ENCODE measurements at regions not wholly inside any gene's neighbourhood (a gene's known extent, or its start where the extent isn't known, plus 50 kb on each side); places are given as distances from the start of the nearest gene placed in this dataset.

- DNase-seq (ENCODE audit: low read depth), result no peak
Measured at GRCh38 chr6:163831736-163832135, 417.2 kb downstream of the QKI start.

- DNase-seq (ENCODE audit: low read depth), result no peak
Measured at GRCh38 chr6:163830641-163831040, 416.1 kb downstream of the QKI start.

- no peak for DNase-seq (ENCODE audit: low read depth)
Measured at GRCh38 chr6:163828038-163828795, 413.7 kb downstream of the QKI start.

GRCh38 chr6:163827143-163827542 is 412.6 kb downstream of the QKI start:
- DNase-seq (ENCODE audit: low read depth), result no peak

GRCh38 chr6:163826629-163827028 is 412.1 kb downstream of the QKI start:
- no peak for DNase-seq (ENCODE audit: low read depth)

- DNase-seq (ENCODE audit: low read depth), result no peak
Measured at GRCh38 chr6:163825033-163825432, 410.5 kb downstream of the QKI start.

- no peak for DNase-seq (ENCODE audit: low read depth)
Measured at GRCh38 chr6:163823577-163823976, 409.1 kb downstream of the QKI start.

- no peak for DNase-seq (ENCODE audit: low read depth)
Measured at GRCh38 chr6:163820745-163821458, 406.4 kb downstream of the QKI start.

- DNase-seq (ENCODE audit: low read depth), result no peak
Measured at GRCh38 chr6:163820171-163820570, 405.7 kb downstream of the QKI start.

GRCh38 chr6:163818719-163819118 is 404.2 kb downstream of the QKI start:
- no peak for DNase-seq (ENCODE audit: low read depth)

GRCh38 chr6:163816441-163816840 is 401.9 kb downstream of the QKI start:
- DNase-seq (ENCODE audit: low read depth), result no peak

GRCh38 chr6:163815796-163816195 is 401.3 kb downstream of the QKI start:
- no peak for DNase-seq (ENCODE audit: low read depth)

- DNase-seq (ENCODE audit: low read depth), result peak; percentile 17
Measured at GRCh38 chr6:163814494-163815364, 400.2 kb downstream of the QKI start.

GRCh38 chr6:163813979-163814493 is 399.5 kb downstream of the QKI start:
- no peak for DNase-seq (ENCODE audit: low read depth)

GRCh38 chr6:163811317-163811716 is 396.8 kb downstream of the QKI start:
- no peak for DNase-seq (ENCODE audit: low read depth)

GRCh38 chr6:163809364-163809763 is 394.8 kb downstream of the QKI start:
- no peak for DNase-seq (ENCODE audit: low read depth)

GRCh38 chr6:163808871-163809270 is 394.4 kb downstream of the QKI start:
- no peak for DNase-seq (ENCODE audit: low read depth)

- no peak for DNase-seq (ENCODE audit: low read depth)
Measured at GRCh38 chr6:163808231-163808630, 393.7 kb downstream of the QKI start.

GRCh38 chr6:163806755-163807499 is 392.4 kb downstream of the QKI start:
- DNase-seq (ENCODE audit: low read depth), result no peak

- no peak for DNase-seq (ENCODE audit: low read depth)
Measured at GRCh38 chr6:163804991-163805390, 390.5 kb downstream of the QKI start.

- no peak for DNase-seq (ENCODE audit: low read depth)
Measured at GRCh38 chr6:163802267-163802666, 387.7 kb downstream of the QKI start.
